ENCODE measurements at regions not wholly inside any gene's neighbourhood (a gene's known extent, or its start where the extent isn't known, plus 50 kb on each side); places are given as distances from the start of the nearest gene placed in this dataset.

DNA sequence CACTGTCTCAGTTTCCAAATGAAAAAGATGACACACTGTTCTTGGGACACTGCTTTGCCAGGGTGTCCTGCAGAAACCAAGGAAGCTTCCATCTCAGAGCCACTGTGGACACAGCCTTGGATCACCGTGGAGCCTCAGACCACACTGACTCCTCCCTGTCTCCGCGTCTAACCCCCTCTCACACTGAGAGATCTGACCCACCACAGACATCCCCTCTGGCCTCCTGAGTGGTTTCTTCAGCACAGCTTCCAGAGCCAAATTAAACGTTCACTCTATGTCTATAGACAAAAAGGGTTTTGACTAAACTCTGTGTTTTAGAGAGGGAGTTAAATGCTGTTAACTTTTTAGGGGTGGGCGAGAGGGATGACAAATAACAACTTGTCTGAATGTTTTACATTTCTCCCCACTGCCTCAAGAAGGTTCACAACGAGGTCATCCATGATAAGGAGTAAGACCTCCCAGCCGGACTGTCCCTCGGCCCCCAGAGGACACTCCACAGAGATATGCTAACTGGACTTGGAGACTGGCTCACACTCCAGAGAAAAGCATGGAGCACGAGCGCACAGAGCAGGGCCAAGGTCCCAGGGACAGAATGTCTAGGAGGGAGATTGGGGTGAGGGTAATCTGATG, 113.4 kb upstream of the PKDCC start:
- H3K9me3 Mint-ChIP-seq (ENCODE audit: unreplicated experiment), result no peaks in the 10 kb centered on the region
- H3K4me1 Mint-ChIP-seq (ENCODE audit: low read depth, unreplicated experiment), result peaks cover 41% of the 10 kb centered on the region
- DNase-seq, result no peak
- ChIA-PET CTCF (no interaction called here), POLR2A (no interaction called here)
- BruUV-seq (replicated peaks), result no TSS peak
- H3K36me3 ChIP-seq (ENCODE audit: control insufficient read depth, insufficient read depth, low read length), result no peaks in the 10 kb centered on the region
- peaks cover 60% of the 10 kb centered on the region for H3K4me1 ChIP-seq
- H3K9me3 ChIP-seq, result no peaks in the 10 kb centered on the region
- peak overlapping the region; percentile 80 for H3K27ac Mint-ChIP-seq (ENCODE audit: unreplicated experiment)
- intact Hi-C loops (cut with micrococcal nuclease; ENCODE audit: unreplicated experiment), result loop anchor here (1.0 kb wide), 1 partner anchor 39 kb away; no protein-coding TSS in a partner anchor
- no peak overlapping the region for H3K4me3 Mint-ChIP-seq (ENCODE audit: unreplicated experiment)
- H3K27me3 Mint-ChIP-seq (ENCODE audit: insufficient read depth, unreplicated experiment), result no peaks in the 10 kb centered on the region
- H3K36me3 Mint-ChIP-seq (ENCODE audit: insufficient read depth, unreplicated experiment), result peaks cover 4% of the 10 kb centered on the region
- no peaks in the 10 kb centered on the region for H3K27me3 ChIP-seq (replicated peaks; ENCODE audit: control insufficient read depth, insufficient read depth, low read length)
- no peak overlapping the region for H3K4me3 ChIP-seq (ENCODE audit: low read depth, low read length)
- TF ChIP-seq, protein P1, sequence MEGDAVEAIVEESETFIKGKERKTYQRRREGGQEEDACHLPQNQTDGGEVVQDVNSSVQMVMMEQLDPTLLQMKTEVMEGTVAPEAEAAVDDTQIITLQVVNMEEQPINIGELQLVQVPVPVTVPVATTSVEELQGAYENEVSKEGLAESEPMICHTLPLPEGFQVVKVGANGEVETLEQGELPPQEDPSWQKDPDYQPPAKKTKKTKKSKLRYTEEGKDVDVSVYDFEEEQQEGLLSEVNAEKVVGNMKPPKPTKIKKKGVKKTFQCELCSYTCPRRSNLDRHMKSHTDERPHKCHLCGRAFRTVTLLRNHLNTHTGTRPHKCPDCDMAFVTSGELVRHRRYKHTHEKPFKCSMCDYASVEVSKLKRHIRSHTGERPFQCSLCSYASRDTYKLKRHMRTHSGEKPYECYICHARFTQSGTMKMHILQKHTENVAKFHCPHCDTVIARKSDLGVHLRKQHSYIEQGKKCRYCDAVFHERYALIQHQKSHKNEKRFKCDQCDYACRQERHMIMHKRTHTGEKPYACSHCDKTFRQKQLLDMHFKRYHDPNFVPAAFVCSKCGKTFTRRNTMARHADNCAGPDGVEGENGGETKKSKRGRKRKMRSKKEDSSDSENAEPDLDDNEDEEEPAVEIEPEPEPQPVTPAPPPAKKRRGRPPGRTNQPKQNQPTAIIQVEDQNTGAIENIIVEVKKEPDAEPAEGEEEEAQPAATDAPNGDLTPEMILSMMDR (IDR thresholded peaks at IDR 0.05; ENCODE audit: insufficient read depth in 1 of 2, low read depth in 1 of 2, low read length in 1 of 2, severe bottlenecking in 1 of 2, unreplicated experiment in 1 of 2), result no peak

DNA sequence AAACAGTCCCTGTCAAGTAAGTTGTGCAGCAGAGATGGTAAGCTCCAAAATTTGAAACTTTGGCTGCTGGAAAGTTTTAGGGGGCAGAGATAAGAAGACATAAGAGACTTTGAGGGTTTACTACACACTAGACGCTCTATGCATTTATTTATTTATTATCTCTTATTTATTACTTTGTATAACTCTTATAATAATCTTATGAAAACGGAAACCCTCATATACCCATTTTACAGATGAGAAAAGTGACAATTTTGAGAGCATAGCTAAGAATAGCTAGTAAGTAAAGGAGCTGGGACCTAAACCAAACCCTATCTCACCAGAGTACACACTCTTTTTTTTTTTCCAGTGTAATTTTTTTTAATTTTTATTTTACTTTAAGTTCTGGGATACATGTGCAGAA, 112.8 kb upstream of the PKDCC start:
- no peak overlapping the region for H3K4me3 Mint-ChIP-seq (ENCODE audit: unreplicated experiment)
- TF ChIP-seq, protein P1 (IDR thresholded peaks at IDR 0.05; ENCODE audit: insufficient read depth in 1 of 2, low read depth in 1 of 2, low read length in 1 of 2, severe bottlenecking in 1 of 2, unreplicated experiment in 1 of 2), result no peak
- H3K36me3 ChIP-seq (ENCODE audit: control insufficient read depth, insufficient read depth, low read length), result no peaks in the 10 kb centered on the region

DNA sequence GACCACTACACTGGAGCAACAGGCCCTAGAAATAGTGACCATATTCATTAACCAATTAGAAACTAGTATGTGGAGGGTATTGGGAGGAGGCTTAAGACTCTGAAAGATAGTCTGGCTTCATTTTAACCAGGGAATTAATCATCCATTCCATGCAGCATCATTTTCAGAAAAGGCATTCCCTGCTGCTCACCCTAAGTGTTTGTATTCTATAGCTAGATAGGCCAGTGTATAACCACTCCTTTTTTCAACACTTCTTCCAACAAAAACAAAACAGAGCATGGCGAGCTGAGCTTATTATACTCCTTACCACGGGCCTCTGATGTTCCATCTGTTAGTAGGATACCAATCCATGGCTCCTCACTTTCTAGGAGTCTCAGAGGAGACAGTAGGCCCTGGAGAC, 112.0 kb upstream of the PKDCC start:
- no peaks in the 10 kb centered on the region for H3K36me3 ChIP-seq (ENCODE audit: control insufficient read depth, insufficient read depth, low read length)
- Mint-ChIP-seq H3K27ac (ENCODE audit: unreplicated experiment) (peak overlapping the region; percentile 90), H3K36me3 (ENCODE audit: insufficient read depth, unreplicated experiment) (peaks cover 4% of the 10 kb centered on the region), H3K27me3 (ENCODE audit: insufficient read depth, unreplicated experiment) (no peaks in the 10 kb centered on the region), H3K9me3 (ENCODE audit: unreplicated experiment) (no peaks in the 10 kb centered on the region), H3K4me3 (ENCODE audit: unreplicated experiment) (no peak overlapping the region), H3K4me1 (ENCODE audit: low read depth, unreplicated experiment) (peaks cover 47% of the 10 kb centered on the region)
- BruUV-seq (replicated peaks), result no TSS peak
- H3K27me3 ChIP-seq (replicated peaks; ENCODE audit: control insufficient read depth, insufficient read depth, low read length), result no peaks in the 10 kb centered on the region
- TF ChIP-seq, protein P1 (IDR thresholded peaks at IDR 0.05; ENCODE audit: insufficient read depth in 1 of 2, low read depth in 1 of 2, low read length in 1 of 2, severe bottlenecking in 1 of 2, unreplicated experiment in 1 of 2), result no peak
- H3K4me1 ChIP-seq, result peaks cover 69% of the 10 kb centered on the region
- intact Hi-C loops (cut with micrococcal nuclease; ENCODE audit: unreplicated experiment), result loop anchor here (5.0 kb wide), 1 partner anchor 146 kb away; no protein-coding TSS in a partner anchor
- no peak for DNase-seq
- H3K4me3 ChIP-seq (ENCODE audit: low read depth, low read length), result no peak overlapping the region
- POLR2A ChIA-PET, result no interaction called here
- no peaks in the 10 kb centered on the region for H3K9me3 ChIP-seq
- CTCF ChIA-PET, result no interaction called here

More for the DNA sequence above, 112.8 kb upstream of the PKDCC start:
- Histone ChIP-seq H3K4me3 (ENCODE audit: low read depth, low read length) (no peak overlapping the region), H3K27me3 (replicated peaks; ENCODE audit: control insufficient read depth, insufficient read depth, low read length) (no peaks in the 10 kb centered on the region), H3K9me3 (no peaks in the 10 kb centered on the region), H3K4me1 (peaks cover 66% of the 10 kb centered on the region)
- H3K4me1 Mint-ChIP-seq (ENCODE audit: low read depth, unreplicated experiment), result peaks cover 47% of the 10 kb centered on the region
- peak overlapping the region; percentile 80 for H3K27ac Mint-ChIP-seq (ENCODE audit: unreplicated experiment)
- ChIA-PET POLR2A (no interaction called here), CTCF (no interaction called here)
- no peaks in the 10 kb centered on the region for H3K27me3 Mint-ChIP-seq (ENCODE audit: insufficient read depth, unreplicated experiment)
- DNase-seq, result no peak
- BruUV-seq (replicated peaks), result no TSS peak
- intact Hi-C loops (cut with micrococcal nuclease; ENCODE audit: unreplicated experiment), result loop anchor here (5.0 kb wide), 1 partner anchor 147 kb away; no protein-coding TSS in a partner anchor
- H3K9me3 Mint-ChIP-seq (ENCODE audit: unreplicated experiment), result no peaks in the 10 kb centered on the region
- H3K36me3 Mint-ChIP-seq (ENCODE audit: insufficient read depth, unreplicated experiment), result peaks cover 4% of the 10 kb centered on the region
